ENCODE measurements at regions not wholly inside any gene's neighbourhood (a gene's known extent, or its start where the extent isn't known, plus 50 kb on each side); places are given as distances from the start of the nearest gene placed in this dataset.

DNA sequence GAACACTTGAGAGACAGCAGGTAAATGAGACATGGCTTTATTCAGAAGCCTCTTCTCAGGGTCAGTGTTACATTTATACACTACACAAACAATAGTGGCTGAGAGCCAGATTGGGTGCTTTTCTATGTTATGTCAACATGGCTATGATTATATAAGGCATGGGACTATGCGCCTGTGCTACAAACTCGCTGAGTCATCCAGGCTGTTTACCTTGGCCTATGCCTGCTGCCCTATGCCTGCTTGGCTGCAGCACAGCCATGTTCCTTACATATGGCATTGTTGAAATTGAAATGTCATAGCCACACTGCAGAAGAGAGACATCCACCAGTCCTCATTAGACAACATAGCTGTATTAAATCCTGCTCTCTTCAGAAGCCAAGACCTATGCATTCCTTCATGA lies 236.3 kb upstream of the NWD2 start:
- TF ChIP-seq, protein P1, sequence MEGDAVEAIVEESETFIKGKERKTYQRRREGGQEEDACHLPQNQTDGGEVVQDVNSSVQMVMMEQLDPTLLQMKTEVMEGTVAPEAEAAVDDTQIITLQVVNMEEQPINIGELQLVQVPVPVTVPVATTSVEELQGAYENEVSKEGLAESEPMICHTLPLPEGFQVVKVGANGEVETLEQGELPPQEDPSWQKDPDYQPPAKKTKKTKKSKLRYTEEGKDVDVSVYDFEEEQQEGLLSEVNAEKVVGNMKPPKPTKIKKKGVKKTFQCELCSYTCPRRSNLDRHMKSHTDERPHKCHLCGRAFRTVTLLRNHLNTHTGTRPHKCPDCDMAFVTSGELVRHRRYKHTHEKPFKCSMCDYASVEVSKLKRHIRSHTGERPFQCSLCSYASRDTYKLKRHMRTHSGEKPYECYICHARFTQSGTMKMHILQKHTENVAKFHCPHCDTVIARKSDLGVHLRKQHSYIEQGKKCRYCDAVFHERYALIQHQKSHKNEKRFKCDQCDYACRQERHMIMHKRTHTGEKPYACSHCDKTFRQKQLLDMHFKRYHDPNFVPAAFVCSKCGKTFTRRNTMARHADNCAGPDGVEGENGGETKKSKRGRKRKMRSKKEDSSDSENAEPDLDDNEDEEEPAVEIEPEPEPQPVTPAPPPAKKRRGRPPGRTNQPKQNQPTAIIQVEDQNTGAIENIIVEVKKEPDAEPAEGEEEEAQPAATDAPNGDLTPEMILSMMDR (IDR thresholded peaks at IDR 0.05; ENCODE audit: low read depth, low read length) = no peak
- no peak for TF ChIP-seq EZH2phosphoT487 (IDR thresholded peaks at IDR 0.05; ENCODE audit: low read depth)
